ENCODE measurements at regions not wholly inside any gene's neighbourhood (a gene's known extent, or its start where the extent isn't known, plus 50 kb on each side); places are given as distances from the start of the nearest gene placed in this dataset.

- TF ChIP-seq POLR2A (IDR thresholded peaks at IDR 0.05; ENCODE audit: low read depth, low read length) (no peak), POLR2AphosphoS5 (IDR thresholded peaks at IDR 0.05; ENCODE audit: low read depth, low read length) (no peak), TAF1 (IDR thresholded peaks at IDR 0.05; ENCODE audit: borderline replicate concordance, low read depth, low read length) (no peak)
These were observed 627.6 kb upstream of the FRG1 start for GRCh38 chr4:189313064-189313463.

Measured in GM12892 (cell line).